CD14-positive monocyte (primary cell): ENCODE measurements at regions not wholly inside any gene's neighbourhood (a gene's known extent, or its start where the extent isn't known, plus 50 kb on each side); places are given as distances from the start of the nearest gene placed in this dataset.

Experiments used
- DNase-seq, 3 donors: peaks; one replicate each; pipeline ENCODE4 v3.0.0-alpha.2; 2011 to 2022
- H2AFZ ChIP-seq: 2 replicates; pipeline ENCODE4 v1.6.0; 2012; ENCODE audit warnings: mild to moderate bottlenecking, low read depth, low read length, inconsistent platforms; ENCODE audit not compliant: insufficient read depth, poor library complexity, severe bottlenecking
- H3K27ac ChIP-seq, 2 donors: 1 replicate in 1 of 2; 2 replicates in 1 of 2; pipeline ENCODE4 v1.5.1; 2012 to 2013; ENCODE audit warnings: low read length in 2 of 2, control low read depth in 1 of 2, inconsistent platforms in 1 of 2, low read depth in 1 of 2, mild to moderate bottlenecking in 1 of 2
- H3K27me3 ChIP-seq, 2 donors: one replicate each; pipeline versions ENCODE4 v1.6.0 to v1.6.1; 2011 to 2013; ENCODE audit warnings: low read length in 2 of 2; ENCODE audit not compliant: control insufficient read depth in 2 of 2, insufficient read depth in 2 of 2
- H3K36me3 ChIP-seq, 2 donors: replicated peaks in 1 of 2; 1 replicate in 1 of 2; 2 replicates in 1 of 2; pipeline versions ENCODE4 v1.5.1 to v1.6.1; 2012 to 2013; ENCODE audit warnings: low read length in 2 of 2, control low read depth in 1 of 2, inconsistent platforms in 1 of 2, mild to moderate bottlenecking in 1 of 2; ENCODE audit not compliant: insufficient read depth in 2 of 2, control insufficient read depth in 1 of 2
- H3K4me1 ChIP-seq, 2 donors: 1 replicate in 1 of 2; 2 replicates in 1 of 2; pipeline versions ENCODE4 v1.5.1 to v1.6.1; 2012 to 2013; ENCODE audit warnings: low read length in 2 of 2, control low read depth in 1 of 2, inconsistent platforms in 1 of 2, mild to moderate bottlenecking in 1 of 2, moderate library complexity in 1 of 2; ENCODE audit not compliant: insufficient read depth in 2 of 2, control insufficient read depth in 1 of 2
- H3K4me2 ChIP-seq: replicated peaks from 2 replicates; pipeline ENCODE3; 2012; ENCODE audit warnings: low read length, moderate library complexity, mild to moderate bottlenecking; ENCODE audit not compliant: poor library complexity, severe bottlenecking; ENCODE audit errors: extremely low read depth
- H3K4me3 ChIP-seq, 3 experiments: fragments of 200-600 bp in 1 of 3; sonication (generic) in 1 of 3; replicated peaks in 1 of 3; 1 replicate in 2 of 3; 2 replicates in 1 of 3; pipeline ENCODE4 v1.5.1; 2011 to 2013; ENCODE audit warnings: low read length in 3 of 3, mild to moderate bottlenecking in 3 of 3, control low read depth in 2 of 3, low read depth in 2 of 3, inconsistent platforms in 1 of 3, moderate library complexity in 1 of 3
- H3K79me2 ChIP-seq: 2 replicates; pipeline ENCODE4 v1.6.0; 2012; ENCODE audit warnings: mild to moderate bottlenecking, control low read depth, inconsistent platforms, low read length, moderate library complexity; ENCODE audit not compliant: insufficient read depth
- H3K9ac ChIP-seq: 2 replicates; pipeline ENCODE4 v1.6.0; 2017; ENCODE audit warnings: low read length, mild to moderate bottlenecking; ENCODE audit not compliant: insufficient read depth, poor library complexity, severe bottlenecking
- H3K9me3 ChIP-seq, 2 donors: replicated peaks in 1 of 2; 1 replicate in 1 of 2; 2 replicates in 1 of 2; pipeline versions ENCODE4 v1.5.1 to v1.6.1; 2012 to 2013; ENCODE audit warnings: low read length in 2 of 2, control low read depth in 1 of 2; ENCODE audit not compliant: control insufficient read depth in 1 of 2, insufficient read depth in 1 of 2
- H4K20me1 ChIP-seq: 2 replicates; pipeline ENCODE4 v1.6.0; 2012; ENCODE audit warnings: mild to moderate bottlenecking, low read length, control low read depth, moderate library complexity; ENCODE audit not compliant: insufficient read depth
- H3K27ac Mint-ChIP-seq, 7 donors: one replicate each; pipeline ENCODE4 v1.8.0; 2020; ENCODE audit warnings: mild to moderate bottlenecking in 7 of 7, mixed read lengths in 7 of 7, moderate library complexity in 6 of 7, inconsistent platforms in 2 of 7
- H3K27me3 Mint-ChIP-seq, 3 donors: one replicate each; pipeline ENCODE4 v1.8.0; 2021 to 2022; ENCODE audit warnings: low read depth in 3 of 3, mild to moderate bottlenecking in 3 of 3, mixed read lengths in 3 of 3, moderate library complexity in 3 of 3, inconsistent platforms in 1 of 3
- H3K36me3 Mint-ChIP-seq, 2 donors: one replicate each; pipeline ENCODE4 v1.8.0; 2020; ENCODE audit warnings: mixed read lengths in 2 of 2, inconsistent platforms in 1 of 2, mild to moderate bottlenecking in 1 of 2
- H3K4me1 Mint-ChIP-seq: one replicate; pipeline ENCODE4 v1.8.0; 2020; ENCODE audit warnings: mild to moderate bottlenecking, mixed read lengths
- H3K4me3 Mint-ChIP-seq, 2 donors: one replicate each; pipeline ENCODE4 v1.8.0; 2020; ENCODE audit warnings: mild to moderate bottlenecking in 2 of 2, mixed read lengths in 2 of 2, moderate library complexity in 1 of 2
- H3K9me3 Mint-ChIP-seq, 7 donors: one replicate each; pipeline ENCODE4 v1.8.0; 2020 to 2022; ENCODE audit warnings: mixed read lengths in 7 of 7, mild to moderate bottlenecking in 6 of 7, moderate library complexity in 6 of 7, inconsistent platforms in 2 of 7
- WGBS: methylation state at CpG from one replicate; pipeline ENCODE4 v1.1.5; 2013; ENCODE audit warnings: missing lambda C conversion rate; ENCODE audit not compliant: insufficient coverage; 5-methylcytosine and 5-hydroxymethylcytosine counted together
- intact Hi-C, 2 donors: fragments of 100-400 bp; cut with micrococcal nuclease; formaldehyde crosslinking; loops; one replicate each; pipeline versions ENCODE4 v1.15.0 to v1.15.1; 2023
- TF ChIP-seq, protein P1 (sequence below): fragments of 200-600 bp; IDR thresholded peaks from one replicate; pipeline ENCODE4 v1.8.0; 2022; ENCODE audit warnings: antibody characterized with exemption, mild to moderate bottlenecking

DNA sequence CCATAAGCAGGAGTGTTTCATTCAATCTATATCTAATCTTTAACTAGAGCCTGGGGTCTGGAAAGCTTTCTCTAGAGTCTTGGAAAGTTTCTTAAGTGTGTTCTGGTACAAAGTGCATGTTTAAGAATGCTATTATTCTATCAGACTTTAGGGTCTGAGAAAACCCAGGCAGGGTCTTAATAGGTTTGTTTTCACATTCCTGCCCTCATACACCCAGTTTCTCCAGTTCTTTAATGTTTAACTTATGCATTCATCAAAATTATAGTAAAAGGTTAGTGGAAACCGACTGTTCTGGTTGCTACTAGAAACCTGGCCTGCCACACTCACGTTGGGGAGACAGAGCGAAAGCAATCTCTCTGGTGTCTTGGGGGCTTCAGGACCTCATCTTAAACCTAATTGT lies 102.9 kb upstream of the WDR72 start:
- Mint-ChIP-seq H3K4me3 (no peak overlapping the region), H3K36me3 (no peaks in the 10 kb centered on the region)
- no CpG with 5 or more reads among the region's 3 CpGs for WGBS

GRCh38 chr15:53861792-53862191 lies 102.3 kb upstream of the WDR72 start:
- Histone ChIP-seq H3K9ac (no peak overlapping the region), H3K4me2 (no peak overlapping the region), H2AFZ (no peak overlapping the region), H3K4me1 (no peaks in the 10 kb centered on the region), H3K27me3 (no peaks in the 10 kb centered on the region), H4K20me1 (no peaks in the 10 kb centered on the region), H3K4me3 (no peak overlapping the region), H3K9me3 (peaks cover 0 to 3% of the 10 kb centered on the region in 2 donors), H3K79me2 (no peaks in the 10 kb centered on the region), H3K27ac (no peak overlapping the region), H3K36me3 (no peaks in the 10 kb centered on the region)
- intact Hi-C loops: no loop called here
- Mint-ChIP-seq H3K36me3 (no peaks in the 10 kb centered on the region), H3K27me3 (no peaks in the 10 kb centered on the region), H3K9me3 (peaks cover 0 to 5% (median 2%) of the 10 kb centered on the region in 7 donors), H3K4me1 (no peaks in the 10 kb centered on the region), H3K4me3 (no peak overlapping the region), H3K27ac (no peak overlapping the region)
- 75% methylated on average over 1 of the region's 2 CpGs for WGBS
- DNase-seq: no peak
- TF ChIP-seq, protein P1, sequence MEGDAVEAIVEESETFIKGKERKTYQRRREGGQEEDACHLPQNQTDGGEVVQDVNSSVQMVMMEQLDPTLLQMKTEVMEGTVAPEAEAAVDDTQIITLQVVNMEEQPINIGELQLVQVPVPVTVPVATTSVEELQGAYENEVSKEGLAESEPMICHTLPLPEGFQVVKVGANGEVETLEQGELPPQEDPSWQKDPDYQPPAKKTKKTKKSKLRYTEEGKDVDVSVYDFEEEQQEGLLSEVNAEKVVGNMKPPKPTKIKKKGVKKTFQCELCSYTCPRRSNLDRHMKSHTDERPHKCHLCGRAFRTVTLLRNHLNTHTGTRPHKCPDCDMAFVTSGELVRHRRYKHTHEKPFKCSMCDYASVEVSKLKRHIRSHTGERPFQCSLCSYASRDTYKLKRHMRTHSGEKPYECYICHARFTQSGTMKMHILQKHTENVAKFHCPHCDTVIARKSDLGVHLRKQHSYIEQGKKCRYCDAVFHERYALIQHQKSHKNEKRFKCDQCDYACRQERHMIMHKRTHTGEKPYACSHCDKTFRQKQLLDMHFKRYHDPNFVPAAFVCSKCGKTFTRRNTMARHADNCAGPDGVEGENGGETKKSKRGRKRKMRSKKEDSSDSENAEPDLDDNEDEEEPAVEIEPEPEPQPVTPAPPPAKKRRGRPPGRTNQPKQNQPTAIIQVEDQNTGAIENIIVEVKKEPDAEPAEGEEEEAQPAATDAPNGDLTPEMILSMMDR: no peak

More for the DNA sequence above, 102.9 kb upstream of the WDR72 start:
- H3K9me3 Mint-ChIP-seq: peaks cover 0 to 6% (median 0%) of the 10 kb centered on the region in 7 donors
- H4K20me1 ChIP-seq: no peaks in the 10 kb centered on the region
- no peaks in the 10 kb centered on the region for H3K27me3 Mint-ChIP-seq
- H3K79me2 ChIP-seq: no peaks in the 10 kb centered on the region
- H3K4me1 ChIP-seq: no peaks in the 10 kb centered on the region
- TF ChIP-seq, protein P1: no peak
- no peaks in the 10 kb centered on the region for H3K4me1 Mint-ChIP-seq
- no peak overlapping the region for H3K9ac ChIP-seq
- H3K9me3 ChIP-seq: peaks cover 0 to 3% of the 10 kb centered on the region in 2 donors
- H3K4me3 ChIP-seq: no peak overlapping the region
- no peak for DNase-seq
- H3K36me3 ChIP-seq: no peaks in the 10 kb centered on the region
- H3K27me3 ChIP-seq: no peaks in the 10 kb centered on the region
- H2AFZ ChIP-seq: no peak overlapping the region
- H3K27ac Mint-ChIP-seq: no peak overlapping the region
- intact Hi-C loops: no loop called here
- H3K4me2 ChIP-seq: no peak overlapping the region
- no peak overlapping the region for H3K27ac ChIP-seq
